GM23338 (cell line): ENCODE measurements at regions not wholly inside any gene's neighbourhood (a gene's known extent, or its start where the extent isn't known, plus 50 kb on each side); places are given as distances from the start of the nearest gene placed in this dataset.

Source experiments
- CTCF ChIP-seq, 2 experiments: fragments of 200-600 bp in 1 of 2; sonication (generic) in 1 of 2; conservative IDR thresholded peaks; 2 replicates each; pipeline versions ENCODE4 v1.5.1 to v1.6.1; 2016 to 2017; ENCODE audit warnings: antibody characterized with exemption in 2 of 2, low read depth in 2 of 2, mild to moderate bottlenecking in 2 of 2, moderate library complexity in 1 of 2
- EZH2phosphoT487 ChIP-seq: fragments of 200-600 bp; sonication (generic); IDR thresholded peaks from one replicate; pipeline ENCODE4 v1.8.1; 2018; ENCODE audit warnings: antibody characterized with exemption; ENCODE audit not compliant: unreplicated experiment

GRCh38 chr4:45869184-45869583 is 254.7 kb downstream of the GABRG1 start:
- TF ChIP-seq CTCF (conservative IDR thresholded peaks at IDR 0.05; ENCODE audit: low read depth in 2 of 2) = no peak
- TF ChIP-seq EZH2phosphoT487 = no peak
